ENCODE measurements at regions not wholly inside any gene's neighbourhood (a gene's known extent, or its start where the extent isn't known, plus 50 kb on each side); places are given as distances from the start of the nearest gene placed in this dataset.
"Not testable (repeated sequence)": the region's sequence is repeated elsewhere in the genome, so short reads cannot be mapped to it uniquely, and the experiment has no call there.

DNA sequence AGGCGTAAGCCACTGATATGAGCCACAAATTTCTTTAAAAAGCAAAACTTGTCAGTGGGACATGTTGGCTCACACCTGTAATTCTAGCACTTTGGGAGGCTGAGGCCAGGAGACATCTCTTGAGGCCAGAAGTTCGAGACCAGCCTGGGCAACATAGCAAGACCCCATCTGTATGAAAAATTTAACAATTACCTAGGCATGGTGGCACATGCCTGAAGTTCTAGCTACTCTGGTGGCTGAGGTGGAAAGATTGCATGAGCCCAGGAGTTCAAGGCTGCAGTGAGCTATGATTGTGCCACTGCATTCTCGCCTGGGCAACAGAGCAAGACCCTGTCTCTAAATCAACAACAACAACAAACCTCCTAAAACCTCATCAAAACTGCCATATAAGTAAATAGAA lies 147.6 kb upstream of the BARHL2 start:
- DNase-seq, result no peak

DNA sequence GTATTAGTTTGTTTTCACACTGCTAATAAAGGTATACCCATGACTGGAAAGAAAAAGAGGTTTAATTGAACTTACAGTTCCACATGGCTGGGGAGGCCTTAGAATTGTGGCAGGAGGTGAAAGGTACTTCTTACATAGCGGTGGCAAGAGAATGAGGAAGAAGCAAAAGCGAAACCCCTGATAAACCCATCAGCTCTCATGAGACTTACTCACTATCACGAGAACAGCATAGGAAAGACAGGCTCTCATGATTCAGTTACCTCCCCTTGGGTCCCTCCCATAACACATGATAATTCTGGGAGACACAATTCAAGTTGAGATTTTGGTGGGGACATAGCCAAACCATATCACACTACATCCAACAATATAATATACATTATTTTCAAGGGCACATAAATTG lies 145.7 kb upstream of the BARHL2 start:
- no peak for DNase-seq

DNA sequence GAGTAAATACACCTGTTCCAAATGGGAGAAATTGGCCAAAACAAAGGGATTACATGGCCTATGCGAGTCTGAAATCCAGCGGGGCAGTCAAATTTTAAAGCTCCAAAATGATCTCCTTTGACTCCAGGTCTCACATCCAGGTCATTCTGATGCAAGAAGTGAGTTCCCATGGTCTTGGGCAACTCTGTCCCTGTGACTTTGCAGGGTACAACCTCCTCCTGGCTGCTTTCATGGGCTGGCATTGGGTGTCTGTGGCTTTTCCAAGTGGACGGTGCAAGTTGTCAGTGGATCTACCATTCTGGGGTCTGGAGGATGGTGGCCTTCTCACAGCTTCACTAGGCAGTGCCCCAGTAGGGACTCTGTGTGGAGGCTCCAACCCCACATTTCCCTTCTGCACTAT lies 144.3 kb upstream of the BARHL2 start:
- DNase-seq, result not testable (repeated sequence)

DNA sequence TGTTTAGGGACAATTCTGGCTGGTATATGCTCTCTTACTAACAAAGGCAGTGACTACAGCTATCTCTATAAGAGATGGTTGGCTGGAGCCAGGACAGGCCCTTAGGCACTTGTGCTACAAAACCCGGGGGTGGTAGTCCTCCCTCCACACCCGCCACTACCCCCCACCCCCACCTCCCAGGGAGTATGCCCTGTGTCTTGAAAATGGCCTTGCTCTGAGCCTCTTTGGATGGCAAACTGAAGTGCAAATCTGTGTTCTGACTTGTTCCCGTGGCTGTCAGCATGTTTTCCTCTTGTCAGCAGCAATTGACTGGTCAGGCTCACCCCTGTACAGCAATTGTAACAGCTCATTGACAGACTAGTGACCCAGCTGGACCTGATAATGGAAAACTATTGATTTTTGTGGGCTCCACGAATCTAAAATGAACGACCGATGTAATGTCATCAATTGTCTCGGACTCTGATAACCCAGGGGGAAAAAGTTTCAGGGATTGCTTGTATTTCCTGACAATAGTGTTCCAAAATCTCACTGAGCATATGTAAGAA lies 139.4 kb upstream of the BARHL2 start:
- no peak for DNase-seq

DNA sequence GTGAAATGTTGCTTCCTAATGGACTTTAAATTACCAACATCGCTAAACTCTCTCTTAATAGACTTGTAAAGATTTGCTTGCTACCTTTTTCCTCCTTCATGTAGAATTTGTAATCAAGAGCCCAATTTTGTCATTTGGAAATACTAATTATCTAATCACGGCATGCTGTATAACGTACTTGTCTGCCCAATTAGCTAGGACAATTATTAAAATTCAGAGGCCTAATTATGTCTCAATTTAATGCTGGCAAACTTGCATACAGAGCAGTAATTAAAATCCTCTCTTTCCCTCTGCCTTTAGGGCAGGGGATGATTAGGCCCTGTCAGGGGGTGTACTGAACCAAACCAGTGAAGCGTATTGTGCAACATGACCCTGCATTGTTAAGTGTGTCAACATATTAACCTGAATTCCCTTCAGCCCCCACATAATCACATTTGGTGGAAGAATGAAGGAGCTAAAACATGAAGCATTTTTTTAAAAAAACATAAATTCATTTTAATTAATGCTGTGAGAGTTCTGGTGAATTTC lies 137.4 kb upstream of the BARHL2 start:
- no peak for DNase-seq

DNA sequence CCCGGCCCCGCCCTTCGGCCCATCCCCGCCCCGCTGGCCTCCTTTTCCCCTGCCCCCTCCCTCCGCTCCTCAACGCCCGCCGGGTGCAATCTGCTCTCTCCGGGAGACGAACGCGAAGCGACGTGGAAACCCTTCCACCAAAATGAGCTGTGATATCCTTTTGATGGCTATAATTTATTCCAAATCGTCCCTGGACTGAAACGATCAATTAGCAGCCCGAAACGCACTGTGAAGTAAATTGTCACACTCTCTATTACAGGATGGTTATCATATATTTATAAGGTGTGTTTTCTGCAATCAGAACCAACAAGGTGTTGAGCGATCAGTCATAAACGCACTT lies 134.6 kb upstream of the BARHL2 start:
- DNase-seq, result no peak

DNA sequence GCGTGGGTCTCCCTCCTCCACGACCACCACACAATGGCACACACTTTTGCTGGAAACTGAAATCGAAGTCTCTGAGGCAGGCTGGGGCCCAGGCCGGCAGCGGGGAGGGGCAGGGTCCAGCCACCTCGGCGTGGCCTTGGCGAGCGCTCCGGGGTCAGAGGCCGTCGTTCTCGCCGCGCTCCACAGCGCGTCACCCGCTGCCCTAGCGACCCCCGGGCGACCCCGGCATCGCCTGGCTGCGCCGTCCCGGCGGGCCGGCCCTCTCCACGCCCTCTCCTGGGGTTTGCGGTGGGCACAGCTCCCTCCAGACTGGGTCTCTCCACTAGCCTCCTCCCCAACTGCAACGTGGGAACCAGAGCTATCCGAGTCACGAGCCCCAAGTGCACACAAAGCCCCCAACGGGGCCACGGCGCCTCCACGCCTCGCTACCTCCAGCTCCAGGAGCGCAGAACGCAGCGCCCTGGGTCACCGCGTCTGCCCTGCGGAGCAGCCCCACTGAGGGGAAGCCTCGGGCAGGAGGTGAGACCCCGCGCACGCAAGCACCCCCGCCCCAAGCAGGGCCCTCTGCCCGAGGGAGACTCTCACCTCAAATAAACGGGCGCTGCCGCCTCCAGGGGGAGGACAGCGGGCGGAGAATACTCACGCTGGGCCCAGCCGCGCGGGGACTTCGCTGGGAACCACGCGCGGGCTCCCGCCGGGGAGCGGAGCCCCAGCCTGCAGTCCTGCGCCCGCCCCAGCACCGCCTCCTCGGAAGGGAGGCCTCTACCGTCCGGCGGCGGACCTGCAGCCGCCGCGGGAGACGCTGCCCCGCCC lies 134.0 kb upstream of the BARHL2 start:
- DNase-seq, result peak; percentile 86

DNA sequence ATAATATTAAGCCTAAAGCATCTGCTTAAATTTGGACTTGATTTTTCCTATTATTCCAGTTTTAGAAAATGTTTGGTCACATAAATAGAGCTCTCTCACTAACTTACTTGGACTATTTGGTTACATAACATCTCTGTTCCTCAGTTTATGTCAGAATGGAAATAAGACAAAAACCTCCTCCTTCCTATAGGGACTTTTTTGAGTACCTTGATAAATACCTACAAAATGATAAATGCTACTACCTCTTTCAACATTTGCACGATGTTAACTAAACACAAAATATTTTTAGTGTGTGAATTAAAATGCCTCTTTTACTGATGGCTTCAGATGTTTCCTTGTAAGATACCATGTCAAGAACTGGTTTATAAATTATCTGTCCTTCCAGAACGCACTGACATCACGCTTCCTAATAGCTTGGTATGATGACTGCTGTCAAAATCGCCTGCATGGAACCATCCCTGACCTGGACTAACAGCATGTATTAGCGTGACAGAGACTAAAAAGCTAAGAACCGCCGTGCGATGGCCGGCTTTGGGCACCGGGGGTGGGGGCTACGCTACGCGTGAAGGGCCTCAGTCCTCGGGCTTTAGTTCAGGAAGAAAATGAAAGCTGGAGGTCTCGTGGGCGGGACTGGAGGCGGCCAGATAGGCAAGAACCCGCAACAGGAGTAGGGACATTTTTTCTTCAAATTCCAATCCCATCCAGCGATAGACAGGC lies 133.2 kb upstream of the BARHL2 start:
- no peak for DNase-seq

DNA sequence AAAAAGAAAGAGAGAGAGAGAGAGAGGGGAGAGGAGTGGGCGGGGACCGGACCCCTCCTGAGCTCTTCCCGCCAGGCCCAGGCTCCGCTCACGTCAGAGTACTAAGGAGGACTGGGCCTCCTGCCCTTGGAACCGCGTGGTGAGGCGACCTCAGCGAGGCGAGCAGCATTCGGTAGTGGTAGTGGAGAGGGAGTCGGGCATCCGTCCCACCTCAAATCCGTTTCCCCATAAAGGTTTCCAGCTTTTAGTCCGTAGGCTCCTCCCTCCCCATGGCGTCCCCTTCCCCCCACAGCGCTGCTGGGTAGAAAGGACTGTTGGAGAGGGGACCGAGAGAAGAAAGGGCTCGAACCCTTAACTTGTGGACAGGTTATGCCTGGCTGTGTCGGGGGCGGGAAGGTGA lies 124.4 kb upstream of the BARHL2 start:
- no peak for DNase-seq

DNA sequence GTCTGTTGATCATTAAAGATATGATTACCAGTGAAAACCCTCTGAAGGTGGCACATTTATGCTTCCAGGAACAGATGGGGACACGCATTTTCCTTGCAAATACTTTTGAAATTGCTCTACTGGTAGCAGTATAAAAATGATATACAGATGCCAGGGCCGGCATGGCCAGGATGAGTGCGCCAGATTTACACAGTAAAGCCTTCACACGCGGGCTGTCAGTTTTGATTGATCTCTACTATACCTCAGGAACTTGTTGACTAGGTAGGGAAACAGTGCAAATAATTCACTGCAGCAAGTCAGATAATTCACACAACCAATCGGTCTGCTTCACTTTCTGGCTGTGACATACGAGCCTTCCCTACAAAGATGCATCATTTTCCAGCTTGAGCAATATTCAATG lies 123.2 kb upstream of the BARHL2 start:
- DNase-seq, result no peak

DNA sequence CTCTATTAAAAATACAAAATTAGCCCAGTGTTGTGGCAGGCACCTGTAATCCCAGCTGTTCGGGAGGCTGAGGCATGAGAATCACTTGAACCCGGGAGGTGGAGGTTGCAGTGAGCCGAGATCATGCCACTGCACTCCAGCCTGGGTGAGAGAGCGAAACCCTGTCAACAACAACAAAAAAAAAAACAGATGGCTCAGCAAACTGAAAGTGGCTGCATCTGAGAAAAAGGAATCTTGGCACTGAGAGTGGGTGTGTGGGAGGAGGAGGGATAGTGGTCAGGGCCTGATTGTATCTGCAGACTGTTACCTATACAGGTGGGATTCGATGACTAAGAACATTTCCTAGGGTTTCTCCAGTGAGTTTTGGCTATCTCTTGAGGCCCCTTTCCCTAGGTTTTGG lies 122.2 kb upstream of the BARHL2 start:
- DNase-seq, result no peak

DNA sequence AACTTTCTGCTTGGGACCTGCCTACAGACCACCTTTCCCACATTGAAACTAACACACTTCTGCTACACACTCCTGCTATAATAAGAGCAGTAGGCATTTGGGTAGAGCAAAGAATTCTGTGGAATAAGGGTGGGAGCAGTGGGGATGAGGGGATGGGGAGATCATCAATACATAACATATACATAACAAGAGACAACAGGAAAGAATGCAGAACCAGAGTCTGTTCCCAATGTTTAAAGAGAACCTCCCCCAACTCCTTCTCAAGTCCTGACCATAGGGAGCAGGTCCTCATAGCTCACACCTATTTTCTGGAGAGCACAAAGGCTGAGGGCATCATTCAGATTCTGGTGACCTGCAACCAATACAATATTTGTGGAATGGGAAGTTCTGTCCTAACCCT lies 121.6 kb upstream of the BARHL2 start:
- DNase-seq, result no peak

DNA sequence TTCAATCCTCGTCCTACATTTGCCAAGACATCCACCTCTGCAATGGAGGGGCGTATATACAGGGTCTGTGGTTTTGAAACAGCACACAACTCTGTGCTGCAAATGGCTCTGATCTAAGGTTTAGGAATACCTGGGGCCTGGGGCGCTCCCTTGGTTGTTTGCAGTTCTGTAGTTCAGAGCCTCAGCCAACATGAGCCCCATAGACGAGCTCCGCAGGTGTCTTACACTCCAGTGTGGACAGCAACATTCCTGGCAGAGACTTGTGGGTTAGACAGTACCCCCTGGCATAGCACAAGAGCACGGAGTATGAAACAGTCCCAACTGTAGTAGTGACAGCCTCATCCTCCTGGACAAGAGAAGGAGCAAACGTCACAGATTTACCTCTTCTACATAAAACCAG lies 120.3 kb upstream of the BARHL2 start:
- DNase-seq, result no peak

DNA sequence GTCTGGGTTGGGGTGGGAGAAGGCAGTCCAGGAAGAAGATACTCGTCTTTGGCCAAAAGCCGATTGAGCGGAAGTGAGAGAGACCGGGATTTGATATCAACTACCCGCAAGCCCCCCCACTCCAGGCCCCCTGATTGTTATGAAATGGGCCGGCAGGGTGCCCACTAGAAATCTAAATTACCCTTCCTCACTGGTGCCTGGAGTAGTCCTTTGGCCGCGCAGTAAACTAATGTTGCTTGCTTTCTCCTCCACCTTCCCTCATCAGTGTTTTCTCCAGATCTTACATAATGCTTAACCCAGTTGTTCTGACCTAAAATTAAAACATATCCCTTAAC lies 119.2 kb upstream of the BARHL2 start:
- no peak for DNase-seq

DNA sequence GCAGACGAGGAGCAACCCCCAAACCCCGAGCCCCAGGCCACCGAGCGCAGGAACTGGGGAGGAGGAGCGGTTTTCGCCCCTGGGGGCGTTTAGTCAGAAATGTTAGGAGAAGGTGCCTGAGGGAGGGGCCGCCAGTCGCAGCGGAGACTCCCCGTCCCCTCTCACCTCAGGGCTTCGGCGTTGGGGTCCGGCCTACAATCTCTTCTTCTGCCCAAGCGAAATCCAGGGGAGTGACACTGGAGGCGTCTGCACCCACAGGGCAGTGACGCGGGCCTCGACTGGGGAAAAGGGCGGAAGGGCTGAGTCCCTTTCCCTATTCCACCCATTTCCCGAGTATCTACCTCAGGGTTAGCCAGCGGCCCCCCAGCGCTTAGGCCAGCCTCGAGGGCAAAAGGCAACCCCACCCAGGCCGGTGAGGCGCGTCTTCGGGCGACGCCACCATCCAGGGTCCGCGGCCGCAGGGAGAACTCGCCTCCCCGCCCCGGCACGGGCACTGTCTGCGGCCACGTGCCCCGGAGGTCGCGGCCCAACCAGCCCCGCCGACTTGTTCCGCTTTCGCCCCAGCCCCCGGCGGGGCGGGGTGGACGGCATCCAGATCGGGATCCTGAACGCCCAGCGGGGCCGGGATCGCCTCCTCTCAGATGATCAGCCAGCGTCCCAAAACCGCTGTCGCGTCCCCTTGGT lies 118.7 kb upstream of the BARHL2 start:
- DNase-seq, result no peak

DNA sequence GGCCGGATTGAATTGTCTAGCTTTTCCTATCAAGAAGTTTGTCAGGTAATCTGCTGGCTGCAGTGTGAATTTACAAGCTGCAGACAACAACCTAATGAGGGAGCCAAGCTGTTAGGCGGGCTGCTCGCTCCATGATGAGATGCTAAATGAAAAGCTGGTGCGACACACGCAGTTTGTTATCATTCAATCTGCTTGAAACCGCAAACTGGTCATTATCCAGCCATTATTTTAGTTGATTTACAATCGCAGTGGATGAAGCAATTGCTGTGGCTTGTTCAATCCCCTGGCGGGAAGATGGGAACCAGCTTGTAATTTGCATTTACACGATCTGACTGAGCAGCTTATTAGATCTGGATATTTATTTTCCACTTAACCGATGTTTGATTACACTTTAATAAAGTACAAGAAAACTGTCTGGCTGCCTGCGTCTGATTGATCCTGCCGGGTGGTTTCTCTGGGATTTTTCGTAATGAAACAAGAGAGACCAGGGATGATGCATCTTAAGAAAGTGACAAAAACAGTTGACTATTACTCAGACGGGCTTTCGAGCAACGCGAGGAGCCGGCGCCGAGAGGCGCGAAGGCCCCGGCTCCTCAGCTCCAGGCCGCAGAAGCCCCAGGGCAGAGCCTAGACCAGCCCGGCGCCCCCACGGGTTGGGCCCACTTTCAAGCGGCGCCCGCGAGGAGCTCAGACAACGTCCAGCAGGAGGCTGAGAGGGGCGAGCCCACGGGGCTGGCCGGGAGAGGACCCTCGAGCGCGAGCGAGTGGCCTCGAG lies 118.0 kb upstream of the BARHL2 start:
- no peak for DNase-seq

DNA sequence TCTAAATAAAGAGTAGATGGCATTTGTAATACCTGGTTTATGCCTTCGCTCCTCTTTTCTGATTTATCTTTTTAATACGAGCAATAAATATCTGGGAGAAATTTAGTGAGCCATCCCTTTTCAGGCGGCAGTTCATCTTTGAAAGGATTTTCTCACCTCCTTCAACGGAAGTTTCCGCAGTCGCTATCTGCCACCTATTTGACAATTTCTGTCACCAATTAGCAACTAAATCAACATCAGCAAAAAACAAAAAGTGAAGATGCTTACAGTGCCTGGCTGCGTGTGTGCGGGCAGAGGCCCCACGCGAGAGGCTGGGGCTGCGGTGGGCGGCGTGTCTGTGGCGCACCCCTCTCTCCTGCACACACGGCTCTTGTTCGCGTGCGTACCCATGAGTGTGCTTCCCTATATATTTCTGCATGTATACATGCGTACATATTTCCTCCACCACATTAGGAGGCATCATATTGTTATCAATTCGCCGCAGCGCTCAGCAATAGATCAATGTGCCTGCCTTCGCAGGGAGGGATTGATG lies 117.3 kb upstream of the BARHL2 start:
- DNase-seq, result no peak

DNA sequence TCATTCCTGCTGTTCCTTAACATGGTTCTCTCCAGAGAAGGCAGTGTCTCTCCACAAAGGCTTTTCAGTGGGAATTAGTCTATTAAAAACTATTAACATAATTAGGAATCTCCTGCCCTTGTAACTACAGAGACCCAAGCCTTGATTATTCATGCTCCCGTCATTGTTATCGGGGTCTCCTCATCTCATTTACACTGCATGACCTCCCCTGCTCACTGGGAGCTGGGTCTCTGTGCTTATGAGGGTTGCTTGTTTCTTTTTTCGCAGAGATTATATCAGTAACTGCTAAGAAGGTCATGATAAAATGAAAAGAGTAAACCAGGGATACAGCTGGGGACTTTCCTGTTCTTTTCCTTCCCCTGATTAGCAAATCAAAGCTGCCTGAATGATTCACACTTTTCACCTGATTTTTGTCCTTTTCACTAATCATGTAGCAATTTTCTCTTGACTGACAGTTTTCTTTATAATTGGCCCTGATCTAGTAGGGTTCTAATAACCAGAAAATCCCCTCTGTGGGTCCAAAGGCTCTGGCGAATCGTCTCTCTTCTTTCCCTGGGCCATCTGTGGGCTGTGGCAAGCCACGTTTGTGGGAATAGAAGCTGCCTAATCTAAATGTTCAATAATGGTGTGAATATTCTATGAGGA lies 116.5 kb upstream of the BARHL2 start:
- no peak for DNase-seq

DNA sequence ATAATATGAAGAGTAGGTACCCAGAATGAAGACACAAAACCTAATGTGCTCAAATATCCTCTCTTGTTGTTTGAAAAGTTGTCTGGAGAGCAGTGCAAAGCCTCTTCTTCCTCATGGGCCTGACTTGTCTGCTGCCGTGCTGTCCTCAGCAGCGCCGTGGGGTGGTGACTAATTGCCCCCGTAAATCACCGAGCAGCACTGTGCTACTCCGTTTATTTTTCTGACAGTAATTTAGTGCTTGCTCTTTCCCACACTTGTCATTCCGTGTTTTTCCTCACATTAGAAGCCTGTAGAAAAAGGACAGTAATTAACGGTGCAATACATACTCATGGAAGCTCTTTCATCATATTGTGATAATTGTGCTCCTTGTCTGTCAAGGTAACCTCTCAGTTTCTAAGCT lies 114.8 kb upstream of the BARHL2 start:
- no peak for DNase-seq

DNA sequence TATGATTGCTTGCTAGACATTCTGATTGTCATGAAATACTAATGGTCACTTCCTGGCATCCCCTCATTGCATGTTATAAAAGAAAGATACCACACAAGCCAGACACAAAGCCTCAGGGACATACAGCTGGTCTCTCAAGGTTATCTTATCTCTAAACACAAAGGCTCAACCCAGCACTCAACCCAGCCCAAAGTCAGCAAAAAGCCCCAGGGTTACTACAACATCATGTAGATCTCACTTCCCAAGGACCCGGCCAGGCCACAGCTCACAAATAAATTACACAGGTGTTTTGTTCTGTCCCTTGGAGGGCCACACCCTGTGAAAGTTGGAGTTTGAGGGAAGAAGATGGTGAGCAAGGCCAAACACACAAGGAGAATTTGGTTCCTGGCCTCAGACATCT lies 109.7 kb upstream of the BARHL2 start:
- DNase-seq, result no peak

DNA sequence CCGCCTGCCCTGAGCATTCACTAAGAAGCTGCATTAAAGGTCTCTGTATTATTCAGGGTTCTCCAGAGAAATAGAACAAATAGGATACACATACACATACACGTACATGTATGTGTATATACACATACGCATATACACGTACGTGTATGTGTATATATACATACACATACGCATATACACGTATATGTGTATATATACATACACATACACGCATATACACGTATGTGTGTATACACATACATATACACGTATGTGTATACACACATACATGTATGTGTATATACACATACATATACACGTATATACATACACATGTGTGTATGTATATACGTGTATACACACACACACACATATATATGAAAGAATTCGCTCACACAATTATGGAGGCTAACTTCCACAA lies 108.9 kb upstream of the BARHL2 start:
- no peak for DNase-seq

DNA sequence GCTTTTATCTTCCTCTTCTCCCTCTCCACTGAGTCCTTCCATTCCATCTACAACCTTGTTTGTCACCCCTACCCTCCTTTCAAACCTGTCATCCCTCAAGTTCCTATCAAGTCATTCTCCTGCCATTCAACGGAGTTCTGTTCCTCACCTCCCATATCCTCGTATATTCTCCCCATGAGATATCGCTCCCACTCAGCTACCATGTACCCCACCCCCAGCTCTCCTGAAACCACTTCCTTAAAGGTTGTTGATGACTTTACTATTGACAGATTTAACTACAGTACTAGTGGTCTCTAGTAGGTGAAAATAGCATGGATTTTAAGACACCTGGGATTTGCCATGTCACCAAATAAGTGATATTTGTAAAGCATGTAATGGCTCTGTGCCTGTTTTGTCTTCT lies 107.4 kb upstream of the BARHL2 start:
- no peak for DNase-seq
